SK-N-MC (cell line): ENCODE measurements at regions not wholly inside any gene's neighbourhood (a gene's known extent, or its start where the extent isn't known, plus 50 kb on each side); places are given as distances from the start of the nearest gene placed in this dataset.

Experiments
- EZH2 ChIP-seq: fragments of 200-600 bp; sonication (generic); IDR thresholded peaks from one replicate; pipeline ENCODE4 v1.6.1; 2017; ENCODE audit warnings: antibody characterized with exemption
- FOXP2 ChIP-seq: optimal IDR thresholded peaks from 2 replicates; pipeline ENCODE3; 2011; ENCODE audit warnings: mild to moderate bottlenecking, moderate library complexity; ENCODE audit not compliant: insufficient read depth; ENCODE audit errors: extremely low read length, control extremely low read depth
- POLR2AphosphoS5 ChIP-seq: IDR thresholded peaks from 2 replicates; pipeline ENCODE4 v1.6.1; 2012; ENCODE audit warnings: mild to moderate bottlenecking, low read depth, low read length, borderline replicate concordance

DNA sequence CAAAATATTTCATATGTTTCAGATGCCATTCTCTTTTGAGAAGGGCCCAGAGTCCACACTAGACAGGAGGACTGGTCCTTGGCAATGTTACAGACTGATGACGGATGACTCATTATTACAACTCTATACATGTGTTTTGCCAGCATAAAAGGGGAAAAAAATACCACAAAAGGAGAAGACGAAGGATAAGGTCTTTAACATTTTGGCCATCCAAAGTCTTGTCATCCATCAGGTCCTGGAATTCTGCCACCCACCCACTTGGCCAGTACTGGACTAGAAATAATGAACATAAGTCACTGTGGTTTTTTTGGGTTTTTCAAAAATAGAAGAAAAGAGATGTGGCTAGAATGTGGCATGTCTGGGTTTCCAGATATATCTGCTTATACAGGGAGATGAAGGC is 57.7 kb upstream of the BDNF start:
- TF ChIP-seq EZH2, result no peak
- no peak for TF ChIP-seq POLR2AphosphoS5
- no peak for TF ChIP-seq FOXP2
